ENCODE measurements at regions not wholly inside any gene's neighbourhood (a gene's known extent, or its start where the extent isn't known, plus 50 kb on each side); places are given as distances from the start of the nearest gene placed in this dataset.
"Not testable (repeated sequence)": the region's sequence is repeated elsewhere in the genome, so short reads cannot be mapped to it uniquely, and the experiment has no call there.

DNA sequence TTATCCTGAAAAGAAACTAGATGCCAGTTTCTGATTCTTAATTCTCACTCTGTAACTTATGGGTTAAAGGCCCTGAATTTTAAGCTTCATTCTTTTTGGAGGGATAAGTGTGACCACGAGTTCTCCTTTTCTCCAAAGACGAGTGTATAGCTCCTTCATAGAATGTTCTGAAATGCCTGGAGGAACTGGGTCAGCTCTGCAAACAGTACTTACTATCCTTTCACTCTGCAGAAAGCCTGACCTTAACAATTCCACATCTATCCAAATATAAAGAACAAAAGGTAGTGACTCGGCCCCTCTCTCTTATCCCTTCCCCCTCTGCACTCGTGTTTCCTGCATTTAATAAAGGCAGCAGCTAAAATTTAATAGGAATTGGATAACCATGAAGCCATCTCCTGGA is 150.5 kb downstream of the LYPLAL1 start:
- in situ Hi-C loops (cut with HindIII; ENCODE audit: low sequenced_read_pairs), result no loop called here

DNA sequence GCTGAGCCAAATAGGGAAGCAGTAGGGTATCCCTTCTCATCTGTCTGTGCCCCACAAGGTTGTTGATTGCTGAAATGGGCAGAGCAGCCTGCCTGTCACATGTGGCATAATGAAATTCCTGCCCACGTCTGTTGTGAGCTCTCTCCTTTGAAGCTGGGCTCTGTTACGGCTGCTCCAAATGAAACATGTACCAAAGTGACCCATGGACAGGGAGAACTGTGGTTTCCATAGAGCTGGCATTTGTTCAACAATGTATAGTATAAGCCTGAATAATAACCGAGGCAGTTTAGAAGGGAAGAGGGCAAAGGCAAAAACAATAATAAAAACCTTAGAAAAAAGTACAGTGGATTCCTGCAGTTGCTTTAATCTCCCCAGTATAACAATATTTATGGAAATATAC is 149.7 kb downstream of the LYPLAL1 start:
- in situ Hi-C loops (cut with HindIII; ENCODE audit: low sequenced_read_pairs), result no loop called here

DNA sequence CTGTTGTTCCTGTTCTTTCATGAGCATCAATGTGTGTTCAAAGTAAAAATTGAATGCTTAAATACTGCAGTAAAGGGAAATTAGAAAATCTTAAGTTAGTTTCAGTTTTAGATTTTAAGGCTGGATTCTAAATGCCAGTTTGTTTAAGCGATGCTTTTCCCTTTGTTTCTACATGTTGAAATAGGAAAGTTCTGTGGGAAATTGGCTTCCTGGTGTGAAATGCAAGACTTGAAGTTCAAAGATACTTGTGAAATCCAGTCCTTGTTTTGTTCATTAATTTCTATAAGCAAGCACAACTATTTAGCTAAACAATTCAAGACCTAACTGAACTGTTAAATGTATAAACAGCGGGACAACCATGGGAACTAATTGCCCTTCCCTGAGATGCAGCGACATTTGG is 149.1 kb downstream of the LYPLAL1 start:
- in situ Hi-C loops (cut with HindIII; ENCODE audit: low sequenced_read_pairs), result no loop called here

DNA sequence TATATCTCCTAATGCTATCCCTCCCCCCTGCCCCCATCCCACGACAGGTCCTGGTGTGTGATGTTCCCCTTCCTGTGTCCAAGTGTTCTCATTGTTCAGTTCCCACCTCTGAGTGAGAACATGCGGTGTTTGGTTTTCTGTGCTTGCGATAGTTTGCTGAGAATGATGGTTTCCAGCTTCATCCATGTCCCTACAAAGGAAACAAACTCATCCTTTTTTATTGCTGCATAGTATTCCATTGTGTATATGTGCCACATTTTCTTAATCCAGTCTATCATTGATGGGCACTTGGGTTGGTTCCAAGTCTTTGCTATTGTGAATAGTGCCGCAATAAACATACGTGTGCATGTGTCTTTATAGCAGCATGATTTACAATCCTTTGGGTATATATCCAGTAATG is 146.9 kb downstream of the LYPLAL1 start:
- in situ Hi-C loops (cut with HindIII; ENCODE audit: low sequenced_read_pairs), result not testable (repeated sequence)

DNA sequence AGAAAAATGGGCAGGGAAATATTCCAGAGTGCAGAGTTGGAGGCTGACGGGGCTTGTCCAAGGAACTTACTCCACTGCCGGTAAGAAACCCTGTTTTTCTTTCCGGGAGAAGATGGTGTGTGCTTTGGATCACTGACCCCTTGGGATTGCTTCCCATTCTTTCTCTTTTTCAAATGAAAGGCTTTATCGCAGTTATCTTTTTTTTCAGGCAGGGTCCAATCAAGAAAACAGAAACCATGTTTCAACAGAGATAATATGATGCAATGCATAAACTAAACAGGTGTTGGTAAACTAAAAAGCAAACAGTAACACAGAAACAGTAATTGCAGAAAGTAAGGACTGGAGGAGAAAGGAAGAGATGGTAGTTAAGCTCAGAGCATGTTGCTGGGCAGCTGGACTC is 145.1 kb downstream of the LYPLAL1 start:
- in situ Hi-C loops (cut with HindIII; ENCODE audit: low sequenced_read_pairs), result no loop called here

DNA sequence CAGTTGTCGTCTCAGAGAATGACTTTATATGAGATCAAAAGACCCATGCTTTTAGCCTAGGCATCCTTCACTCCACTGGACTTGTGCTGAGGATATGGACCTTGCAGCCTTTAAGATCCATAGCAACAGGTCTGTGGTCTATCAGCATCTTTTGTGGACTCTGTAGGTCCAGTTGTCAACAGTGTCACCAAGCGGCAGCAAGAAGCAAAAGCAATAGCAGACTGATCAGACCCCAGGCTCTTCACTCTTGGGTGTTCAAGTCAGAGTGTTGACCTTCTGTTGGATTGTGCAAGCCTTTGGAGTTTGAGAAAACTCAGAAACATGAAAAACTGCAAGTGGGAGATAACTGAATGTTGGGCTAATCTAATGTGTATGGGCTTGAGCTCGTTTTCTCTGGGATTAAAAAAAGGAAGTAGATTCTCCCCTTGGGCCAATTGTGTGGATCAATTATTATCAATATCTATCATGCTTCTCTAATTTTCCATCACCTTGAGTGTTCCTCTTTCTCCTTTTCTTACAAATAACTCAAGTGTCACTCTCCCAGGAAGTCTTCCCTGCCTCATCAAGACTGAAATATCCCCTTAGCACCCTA is 144.2 kb downstream of the LYPLAL1 start:
- in situ Hi-C loops (cut with HindIII; ENCODE audit: low sequenced_read_pairs), result no loop called here

DNA sequence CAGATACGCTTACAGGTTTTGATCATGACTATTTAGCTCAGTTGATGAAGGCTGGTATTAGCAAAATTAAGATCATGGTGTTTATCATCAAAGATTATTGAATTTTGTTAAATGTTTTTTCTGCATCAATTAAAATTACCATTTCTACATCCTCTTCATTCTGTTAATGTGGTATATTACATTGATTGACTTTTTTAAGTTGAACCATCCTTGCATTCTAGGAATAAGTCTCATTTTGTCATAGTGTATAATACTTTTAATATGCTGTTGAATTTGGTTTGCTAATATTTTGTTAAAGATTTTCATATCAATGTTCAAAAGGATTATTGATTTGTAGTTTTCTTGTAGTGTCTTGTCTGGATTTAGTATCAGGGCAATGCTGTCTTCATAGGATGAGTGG is 142.4 kb downstream of the LYPLAL1 start:
- in situ Hi-C loops (cut with HindIII; ENCODE audit: low sequenced_read_pairs), result no loop called here

DNA sequence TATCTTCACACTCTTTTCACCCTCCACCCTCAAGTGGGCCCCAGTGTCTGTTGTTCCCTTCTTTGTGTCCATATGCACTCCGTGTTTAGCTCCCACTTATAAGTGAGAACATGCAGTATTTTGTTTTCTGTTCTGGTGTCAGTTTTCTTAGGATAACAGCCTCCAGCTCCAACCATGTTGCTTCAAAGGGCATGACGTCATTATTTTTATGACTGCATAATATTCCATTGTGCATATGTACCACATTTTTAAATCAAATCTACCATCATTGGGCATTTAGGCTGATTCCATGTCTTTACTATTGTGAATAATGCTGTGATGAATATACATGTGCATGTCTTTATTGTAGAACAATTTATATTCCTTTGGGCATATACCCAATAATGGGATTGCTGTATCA is 140.3 kb downstream of the LYPLAL1 start:
- in situ Hi-C loops (cut with HindIII; ENCODE audit: low sequenced_read_pairs), result no loop called here

DNA sequence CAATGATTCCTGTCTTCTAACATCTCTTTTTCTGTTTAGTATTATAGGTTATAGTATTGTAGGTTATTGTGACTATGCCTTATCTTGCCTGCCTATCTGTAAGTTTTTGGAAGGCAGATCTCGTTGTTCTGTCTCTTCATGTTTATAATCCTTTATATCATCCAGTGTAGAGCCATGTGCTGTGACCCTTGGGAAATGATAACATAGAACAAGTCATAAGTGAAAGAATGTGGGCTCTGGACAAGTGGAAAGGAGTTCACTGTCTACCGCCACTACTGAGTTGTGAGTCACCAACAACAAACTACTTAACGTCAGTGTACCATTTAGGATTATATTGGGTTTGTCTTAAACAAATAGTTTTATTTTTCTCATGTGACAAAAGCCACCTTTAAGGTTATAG is 139.3 kb downstream of the LYPLAL1 start:
- in situ Hi-C loops (cut with HindIII; ENCODE audit: low sequenced_read_pairs), result no loop called here

DNA sequence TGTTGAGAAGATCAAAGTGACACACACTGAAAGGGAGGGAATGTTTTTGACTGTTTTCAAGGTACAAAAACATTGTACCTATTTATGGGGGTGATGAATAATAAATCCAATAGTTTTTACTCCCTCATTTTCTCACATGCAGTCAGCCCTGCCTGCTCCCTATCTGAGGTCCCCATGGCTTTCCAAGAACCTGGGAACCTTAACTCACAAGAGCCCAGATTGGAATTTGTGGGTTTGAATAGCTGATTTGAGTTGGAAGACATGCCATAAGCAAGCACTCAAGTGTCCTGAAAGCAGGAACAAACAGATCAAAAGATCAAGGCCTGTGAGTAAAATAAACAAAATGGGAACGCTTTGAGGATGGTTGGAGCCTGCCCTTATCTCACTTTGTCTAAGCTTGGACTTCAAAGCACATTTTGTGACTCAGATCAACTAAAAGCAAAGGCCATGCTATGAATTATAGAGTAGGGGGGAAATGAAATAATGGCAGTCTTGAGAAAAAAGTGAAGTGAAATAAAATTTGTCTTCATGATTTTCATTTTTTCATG is 136.6 kb downstream of the LYPLAL1 start:
- in situ Hi-C loops (cut with HindIII; ENCODE audit: low sequenced_read_pairs), result no loop called here

DNA sequence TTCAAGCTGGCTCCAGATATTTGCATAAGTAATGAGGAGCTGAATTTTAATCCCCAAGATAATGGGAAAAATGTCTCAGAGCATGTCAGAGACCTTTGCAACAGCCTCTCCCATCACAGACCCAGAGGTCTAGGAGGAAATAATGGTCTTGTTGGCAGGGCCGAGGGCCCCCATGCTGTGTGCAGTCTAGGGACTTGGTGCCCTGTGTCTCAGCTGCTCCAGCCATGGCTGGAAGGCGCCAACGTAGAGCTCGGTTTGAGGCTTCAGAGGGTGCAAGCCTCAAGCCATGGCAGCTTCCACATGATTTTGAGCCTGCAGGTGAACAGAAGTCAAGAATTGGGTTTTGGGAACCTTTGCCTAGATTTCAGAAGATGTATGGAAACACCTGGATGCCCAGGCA is 134.7 kb downstream of the LYPLAL1 start:
- in situ Hi-C loops (cut with HindIII; ENCODE audit: low sequenced_read_pairs), result no loop called here

DNA sequence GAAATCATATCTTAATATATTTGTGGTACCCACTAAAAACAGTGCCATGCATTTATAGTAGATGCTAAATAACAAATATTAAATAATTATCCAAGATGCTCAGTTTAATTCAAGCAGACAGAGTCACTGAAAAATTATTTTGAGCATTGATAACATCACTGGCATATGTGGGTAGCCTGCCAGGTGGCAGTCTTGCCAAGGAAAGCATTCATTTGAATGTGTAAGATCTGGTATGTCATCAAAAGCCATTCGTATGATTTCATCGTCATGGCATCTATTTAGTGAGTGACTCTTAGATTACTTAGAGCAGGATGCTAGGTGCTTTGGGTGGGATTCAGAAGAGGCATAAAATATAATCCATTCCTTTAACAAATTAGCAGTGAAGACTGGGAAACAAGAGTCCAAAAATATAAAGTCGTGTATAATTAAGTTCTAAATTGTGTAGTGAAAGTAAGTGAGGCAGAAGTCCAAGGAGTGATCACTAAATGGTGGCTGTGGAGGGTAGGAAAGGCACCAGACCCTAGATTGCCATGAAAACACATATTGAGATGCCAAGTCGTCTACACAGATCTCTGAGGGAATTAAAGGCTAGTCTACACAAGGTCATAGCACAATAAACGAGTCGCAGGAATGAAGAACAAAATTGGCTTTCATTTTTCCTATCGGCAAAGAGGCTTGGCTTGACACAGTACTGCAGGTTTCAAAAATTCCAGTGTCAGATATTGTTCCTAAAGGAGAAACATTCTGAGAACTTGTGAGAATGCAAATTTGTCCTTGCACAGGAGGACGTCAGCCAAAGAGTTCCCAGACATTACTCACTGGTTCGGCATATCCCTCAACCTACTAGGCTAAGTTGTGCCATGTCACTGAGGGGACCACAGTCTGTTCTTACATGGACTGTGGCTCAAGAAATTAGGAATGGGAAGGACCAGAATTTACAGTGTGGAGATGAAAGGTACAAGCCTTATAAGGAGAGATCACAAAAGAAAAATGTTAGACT is 130.8 kb downstream of the LYPLAL1 start:
- in situ Hi-C loops (cut with HindIII; ENCODE audit: low sequenced_read_pairs), result no loop called here

DNA sequence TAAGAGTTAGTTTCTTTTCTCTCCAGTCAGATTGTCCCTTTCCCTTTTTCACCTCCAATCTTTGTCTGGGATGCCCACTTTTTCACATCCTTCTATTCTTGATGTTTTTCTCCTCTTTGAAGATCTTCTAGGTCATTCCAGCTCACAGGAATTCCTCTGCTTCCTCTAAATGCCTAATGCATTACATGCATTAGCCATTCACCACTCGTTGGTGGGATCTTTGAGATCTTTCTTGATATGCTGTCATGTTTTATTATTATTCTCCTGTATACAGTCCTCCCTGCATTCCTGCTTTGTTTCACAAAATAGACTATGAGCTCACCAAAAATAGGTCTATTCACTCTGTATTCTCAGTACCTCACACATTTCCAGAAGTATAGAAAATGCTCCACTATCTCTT is 129.0 kb downstream of the LYPLAL1 start:
- in situ Hi-C loops (cut with HindIII; ENCODE audit: low sequenced_read_pairs), result no loop called here

DNA sequence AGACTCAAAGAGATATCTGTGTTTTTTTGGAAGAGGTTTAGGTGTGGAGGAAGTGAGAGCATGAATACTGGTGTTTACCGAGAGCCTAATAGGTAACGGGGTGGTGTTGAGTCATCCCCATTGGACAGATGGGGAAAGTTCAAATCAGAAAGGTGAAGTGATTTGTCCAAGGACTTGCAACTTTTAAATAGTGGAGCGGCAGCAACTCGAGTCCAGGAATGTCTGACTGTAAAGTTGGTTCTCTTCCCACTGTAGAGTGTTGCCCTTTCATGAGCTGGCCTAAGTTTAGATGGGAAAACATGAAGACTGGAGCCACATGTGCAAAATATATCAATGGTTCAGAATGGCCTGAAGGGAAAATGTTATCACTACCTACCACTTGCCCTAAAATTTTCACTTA is 125.7 kb downstream of the LYPLAL1 start:
- in situ Hi-C loops (cut with HindIII; ENCODE audit: low sequenced_read_pairs), result no loop called here

DNA sequence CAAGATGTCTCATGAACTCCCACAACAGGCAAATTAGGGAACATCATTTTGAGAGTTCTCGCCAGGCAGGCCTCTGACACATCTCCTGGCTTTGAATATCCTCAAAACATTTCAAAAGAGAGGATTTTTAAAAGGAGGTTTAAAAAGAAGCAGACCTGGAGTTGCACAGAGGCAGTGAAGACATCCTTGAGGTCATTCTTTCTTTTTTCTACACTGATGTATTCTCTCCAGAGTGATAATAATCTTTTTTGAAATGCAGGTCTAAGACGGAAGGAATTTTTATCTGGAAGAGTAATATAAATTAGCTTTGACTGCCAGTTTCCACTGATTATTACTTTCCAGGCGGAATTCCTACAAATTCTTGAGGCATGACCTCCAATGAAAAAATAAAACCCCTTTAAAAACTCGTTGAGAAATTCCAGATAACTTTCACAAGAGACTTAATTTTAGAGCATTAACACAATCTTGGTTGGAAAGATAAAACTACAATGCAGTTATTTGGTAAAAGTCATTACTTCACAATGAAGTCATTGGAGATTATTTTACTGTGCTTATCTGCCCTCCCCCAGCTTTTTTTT is 125.0 kb downstream of the LYPLAL1 start:
- in situ Hi-C loops (cut with HindIII; ENCODE audit: low sequenced_read_pairs), result no loop called here

DNA sequence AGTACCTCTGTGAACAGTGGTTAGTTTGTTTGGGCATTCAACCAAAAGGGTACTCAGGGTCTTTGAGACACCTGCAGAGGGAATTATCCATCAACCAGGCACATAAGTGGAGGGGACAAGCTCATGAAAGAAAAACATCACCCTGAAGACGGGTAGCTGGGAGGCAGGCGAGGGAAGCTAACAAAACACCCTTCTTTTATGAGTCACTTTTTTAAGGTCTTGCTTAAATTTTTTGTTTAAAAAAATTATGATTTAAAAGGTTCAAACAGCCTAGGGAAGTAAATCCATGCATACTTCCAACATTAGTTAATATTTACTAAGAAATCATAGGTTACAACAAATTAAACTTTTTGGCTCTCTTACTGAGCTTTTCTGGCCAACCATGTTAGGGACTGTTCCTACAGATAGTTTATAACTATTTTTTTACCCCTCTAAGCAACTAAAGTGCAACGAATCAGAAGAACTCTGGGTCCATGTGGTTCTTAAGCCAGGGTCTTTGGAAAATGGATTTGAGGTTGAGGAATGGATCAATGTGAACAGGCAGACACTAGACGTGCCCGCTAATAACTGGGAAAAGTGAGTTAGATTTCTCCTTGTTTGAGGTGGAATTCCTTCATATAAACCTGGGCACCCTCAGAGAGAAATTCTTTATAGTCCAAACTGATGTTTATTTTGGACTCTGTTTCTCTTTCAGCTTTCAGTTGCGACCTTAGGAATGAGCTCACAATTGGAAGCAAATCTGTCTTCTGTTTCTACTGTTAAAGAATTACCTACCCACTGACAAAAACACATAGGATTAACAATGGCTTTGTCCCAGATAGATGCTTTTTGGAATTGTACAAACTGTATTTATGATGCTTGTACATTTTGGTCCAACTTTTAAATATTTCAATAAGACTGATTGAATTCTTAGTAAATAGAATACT is 123.0 kb downstream of the LYPLAL1 start:
- in situ Hi-C loops (cut with HindIII; ENCODE audit: low sequenced_read_pairs), result no loop called here

DNA sequence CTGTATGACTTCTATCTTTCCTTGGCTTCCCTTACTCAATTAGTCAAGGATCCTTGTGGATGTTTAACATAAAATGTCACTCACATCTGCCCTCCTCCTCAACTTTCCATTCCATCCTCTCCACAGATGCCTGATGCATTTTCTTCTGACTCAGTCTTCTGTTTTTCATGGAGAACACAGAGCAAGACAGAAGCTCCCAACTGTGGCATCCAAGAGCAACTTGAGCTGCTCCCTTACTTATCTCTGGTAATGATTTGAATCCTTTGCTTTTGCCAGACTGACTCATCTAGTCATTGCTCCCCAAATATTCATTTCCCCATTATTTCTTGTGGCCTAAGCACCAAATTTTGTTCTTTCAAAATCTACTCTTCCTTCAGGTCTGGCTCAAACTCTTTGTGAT is 120.6 kb downstream of the LYPLAL1 start:
- in situ Hi-C loops (cut with HindIII; ENCODE audit: low sequenced_read_pairs), result no loop called here

DNA sequence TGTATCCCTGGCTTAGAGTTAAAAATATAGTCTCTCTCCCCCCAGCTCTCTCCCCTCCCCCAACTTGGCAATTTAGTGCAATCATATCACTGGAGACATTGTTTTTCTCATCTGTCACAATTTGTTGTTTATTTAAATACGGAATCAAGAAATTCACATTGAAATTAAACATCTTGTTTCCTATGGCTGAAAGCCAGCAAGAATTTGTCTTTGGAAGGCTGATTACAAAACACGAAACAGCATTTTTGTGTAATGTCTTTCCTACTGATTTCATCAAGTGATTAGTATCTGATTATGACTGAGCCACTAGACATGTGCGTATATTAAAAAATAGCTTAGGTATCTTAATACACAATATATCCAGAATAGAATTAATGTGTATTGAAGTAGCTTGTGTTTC is 119.7 kb downstream of the LYPLAL1 start:
- in situ Hi-C loops (cut with HindIII; ENCODE audit: low sequenced_read_pairs), result no loop called here

DNA sequence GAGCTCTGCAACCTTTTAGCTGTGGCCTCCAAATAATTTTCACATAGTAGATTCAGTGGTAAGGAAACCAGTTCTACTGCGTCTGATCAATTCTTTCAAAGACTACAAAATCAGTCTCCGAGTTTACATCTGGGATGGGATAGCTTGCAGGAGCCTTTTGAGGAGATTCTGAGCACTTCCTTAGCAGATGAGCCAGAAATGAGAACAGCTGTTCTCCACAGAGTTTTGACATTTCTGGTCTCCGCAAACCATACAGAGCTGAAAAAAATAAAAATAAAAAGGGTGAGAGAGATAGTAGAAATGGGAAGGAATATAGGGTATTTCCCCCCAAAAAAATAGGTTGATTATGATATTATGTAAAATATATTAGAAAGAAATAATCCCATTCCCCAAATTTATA is 119.3 kb downstream of the LYPLAL1 start:
- in situ Hi-C loops (cut with HindIII; ENCODE audit: low sequenced_read_pairs), result no loop called here

DNA sequence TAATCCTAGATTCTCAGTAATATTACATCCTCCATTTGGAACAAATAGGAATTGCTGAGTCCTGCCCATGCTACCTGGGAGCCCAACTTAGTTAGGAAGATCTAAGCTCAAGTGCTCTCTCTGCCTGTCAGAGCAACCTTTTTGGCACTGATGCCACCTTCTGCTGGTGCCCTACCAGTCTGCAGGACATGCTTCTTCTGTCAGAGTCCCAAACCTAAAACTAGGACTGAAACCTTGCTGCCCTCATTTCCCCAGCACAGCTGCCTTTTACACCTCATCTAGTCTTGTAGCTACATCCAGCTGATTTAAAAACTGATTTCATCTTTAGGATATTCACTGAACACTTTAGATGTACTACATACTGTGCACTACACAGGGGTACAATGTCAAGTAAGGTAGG is 118.7 kb downstream of the LYPLAL1 start:
- in situ Hi-C loops (cut with HindIII; ENCODE audit: low sequenced_read_pairs), result no loop called here

DNA sequence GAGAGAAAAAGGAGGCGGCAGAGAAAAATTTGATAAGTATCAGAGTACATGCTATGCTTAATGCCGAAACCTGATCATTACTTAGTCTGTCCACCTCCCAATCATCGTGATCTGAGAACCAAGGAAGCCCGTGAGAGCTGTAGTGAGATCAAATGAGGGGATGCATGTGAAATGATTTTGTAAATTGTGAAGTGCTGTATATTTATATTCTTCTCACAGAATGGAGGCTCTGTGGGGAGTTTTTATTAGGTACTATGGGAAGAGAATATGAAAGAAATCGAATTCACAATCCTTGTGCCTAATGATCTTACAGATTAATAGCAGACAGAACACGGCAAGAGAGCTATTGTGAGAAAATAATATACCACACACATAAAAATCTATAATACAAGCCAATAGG is 115.5 kb downstream of the LYPLAL1 start:
- in situ Hi-C loops (cut with HindIII; ENCODE audit: low sequenced_read_pairs), result no loop called here

Data from DLD1 (cell line).